H1 (cell line): ENCODE measurements at regions not wholly inside any gene's neighbourhood (a gene's known extent, or its start where the extent isn't known, plus 50 kb on each side); places are given as distances from the start of the nearest gene placed in this dataset.

ENCODE experiments used
- EGR1 ChIP-seq: IDR thresholded peaks from 2 replicates; pipeline ENCODE4 v1.6.1; 2011; ENCODE audit warnings: low read depth, low read length, borderline replicate concordance
- TF ChIP-seq, protein P1 (sequence below): fragments of 300-600 bp; sonication (generic); IDR thresholded peaks from 2 replicates; pipeline ENCODE4 v1.7.1; 2012; ENCODE audit warnings: low read length, moderate library complexity, mild to moderate bottlenecking, inconsistent platforms; ENCODE audit not compliant: insufficient replicate concordance
- TF ChIP-seq, protein P2 (sequence below): IDR thresholded peaks from 2 replicates; pipeline ENCODE4 v1.6.1; 2011; ENCODE audit warnings: low read length, improper control_type of control experiment

DNA sequence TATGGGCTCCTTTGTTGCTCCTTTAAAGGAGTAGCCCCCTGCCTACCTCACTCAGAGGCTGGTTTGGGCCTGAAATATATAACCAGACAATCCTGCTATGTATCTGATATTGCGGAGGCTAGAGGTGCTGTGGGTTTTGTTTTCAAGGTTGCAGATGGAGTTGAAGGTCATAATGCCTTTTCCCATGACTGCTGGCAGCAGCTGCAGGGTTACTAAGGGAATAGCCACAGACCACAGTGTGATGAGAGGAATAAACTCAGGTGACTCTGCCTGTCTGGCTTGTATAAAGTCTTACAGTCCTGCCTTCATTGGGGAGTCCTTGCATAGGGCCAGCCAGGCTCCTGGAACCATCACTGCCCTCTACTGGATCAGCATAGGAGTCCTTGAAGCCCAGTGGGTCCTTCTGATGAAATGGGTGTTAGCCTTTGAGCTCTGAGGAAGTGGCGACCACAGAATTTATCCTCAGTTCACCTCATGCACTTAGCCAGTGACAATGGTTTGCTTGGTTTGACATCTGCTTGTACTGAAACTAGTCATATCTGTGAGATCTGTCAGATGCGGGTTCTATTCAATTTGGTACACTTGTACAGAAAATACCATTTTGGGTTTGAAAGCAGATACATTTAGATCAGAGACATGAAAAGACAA is 174.4 kb upstream of the HMCN1 start (continued):
- TF ChIP-seq EGR1, result no peak
- TF ChIP-seq, protein P1, sequence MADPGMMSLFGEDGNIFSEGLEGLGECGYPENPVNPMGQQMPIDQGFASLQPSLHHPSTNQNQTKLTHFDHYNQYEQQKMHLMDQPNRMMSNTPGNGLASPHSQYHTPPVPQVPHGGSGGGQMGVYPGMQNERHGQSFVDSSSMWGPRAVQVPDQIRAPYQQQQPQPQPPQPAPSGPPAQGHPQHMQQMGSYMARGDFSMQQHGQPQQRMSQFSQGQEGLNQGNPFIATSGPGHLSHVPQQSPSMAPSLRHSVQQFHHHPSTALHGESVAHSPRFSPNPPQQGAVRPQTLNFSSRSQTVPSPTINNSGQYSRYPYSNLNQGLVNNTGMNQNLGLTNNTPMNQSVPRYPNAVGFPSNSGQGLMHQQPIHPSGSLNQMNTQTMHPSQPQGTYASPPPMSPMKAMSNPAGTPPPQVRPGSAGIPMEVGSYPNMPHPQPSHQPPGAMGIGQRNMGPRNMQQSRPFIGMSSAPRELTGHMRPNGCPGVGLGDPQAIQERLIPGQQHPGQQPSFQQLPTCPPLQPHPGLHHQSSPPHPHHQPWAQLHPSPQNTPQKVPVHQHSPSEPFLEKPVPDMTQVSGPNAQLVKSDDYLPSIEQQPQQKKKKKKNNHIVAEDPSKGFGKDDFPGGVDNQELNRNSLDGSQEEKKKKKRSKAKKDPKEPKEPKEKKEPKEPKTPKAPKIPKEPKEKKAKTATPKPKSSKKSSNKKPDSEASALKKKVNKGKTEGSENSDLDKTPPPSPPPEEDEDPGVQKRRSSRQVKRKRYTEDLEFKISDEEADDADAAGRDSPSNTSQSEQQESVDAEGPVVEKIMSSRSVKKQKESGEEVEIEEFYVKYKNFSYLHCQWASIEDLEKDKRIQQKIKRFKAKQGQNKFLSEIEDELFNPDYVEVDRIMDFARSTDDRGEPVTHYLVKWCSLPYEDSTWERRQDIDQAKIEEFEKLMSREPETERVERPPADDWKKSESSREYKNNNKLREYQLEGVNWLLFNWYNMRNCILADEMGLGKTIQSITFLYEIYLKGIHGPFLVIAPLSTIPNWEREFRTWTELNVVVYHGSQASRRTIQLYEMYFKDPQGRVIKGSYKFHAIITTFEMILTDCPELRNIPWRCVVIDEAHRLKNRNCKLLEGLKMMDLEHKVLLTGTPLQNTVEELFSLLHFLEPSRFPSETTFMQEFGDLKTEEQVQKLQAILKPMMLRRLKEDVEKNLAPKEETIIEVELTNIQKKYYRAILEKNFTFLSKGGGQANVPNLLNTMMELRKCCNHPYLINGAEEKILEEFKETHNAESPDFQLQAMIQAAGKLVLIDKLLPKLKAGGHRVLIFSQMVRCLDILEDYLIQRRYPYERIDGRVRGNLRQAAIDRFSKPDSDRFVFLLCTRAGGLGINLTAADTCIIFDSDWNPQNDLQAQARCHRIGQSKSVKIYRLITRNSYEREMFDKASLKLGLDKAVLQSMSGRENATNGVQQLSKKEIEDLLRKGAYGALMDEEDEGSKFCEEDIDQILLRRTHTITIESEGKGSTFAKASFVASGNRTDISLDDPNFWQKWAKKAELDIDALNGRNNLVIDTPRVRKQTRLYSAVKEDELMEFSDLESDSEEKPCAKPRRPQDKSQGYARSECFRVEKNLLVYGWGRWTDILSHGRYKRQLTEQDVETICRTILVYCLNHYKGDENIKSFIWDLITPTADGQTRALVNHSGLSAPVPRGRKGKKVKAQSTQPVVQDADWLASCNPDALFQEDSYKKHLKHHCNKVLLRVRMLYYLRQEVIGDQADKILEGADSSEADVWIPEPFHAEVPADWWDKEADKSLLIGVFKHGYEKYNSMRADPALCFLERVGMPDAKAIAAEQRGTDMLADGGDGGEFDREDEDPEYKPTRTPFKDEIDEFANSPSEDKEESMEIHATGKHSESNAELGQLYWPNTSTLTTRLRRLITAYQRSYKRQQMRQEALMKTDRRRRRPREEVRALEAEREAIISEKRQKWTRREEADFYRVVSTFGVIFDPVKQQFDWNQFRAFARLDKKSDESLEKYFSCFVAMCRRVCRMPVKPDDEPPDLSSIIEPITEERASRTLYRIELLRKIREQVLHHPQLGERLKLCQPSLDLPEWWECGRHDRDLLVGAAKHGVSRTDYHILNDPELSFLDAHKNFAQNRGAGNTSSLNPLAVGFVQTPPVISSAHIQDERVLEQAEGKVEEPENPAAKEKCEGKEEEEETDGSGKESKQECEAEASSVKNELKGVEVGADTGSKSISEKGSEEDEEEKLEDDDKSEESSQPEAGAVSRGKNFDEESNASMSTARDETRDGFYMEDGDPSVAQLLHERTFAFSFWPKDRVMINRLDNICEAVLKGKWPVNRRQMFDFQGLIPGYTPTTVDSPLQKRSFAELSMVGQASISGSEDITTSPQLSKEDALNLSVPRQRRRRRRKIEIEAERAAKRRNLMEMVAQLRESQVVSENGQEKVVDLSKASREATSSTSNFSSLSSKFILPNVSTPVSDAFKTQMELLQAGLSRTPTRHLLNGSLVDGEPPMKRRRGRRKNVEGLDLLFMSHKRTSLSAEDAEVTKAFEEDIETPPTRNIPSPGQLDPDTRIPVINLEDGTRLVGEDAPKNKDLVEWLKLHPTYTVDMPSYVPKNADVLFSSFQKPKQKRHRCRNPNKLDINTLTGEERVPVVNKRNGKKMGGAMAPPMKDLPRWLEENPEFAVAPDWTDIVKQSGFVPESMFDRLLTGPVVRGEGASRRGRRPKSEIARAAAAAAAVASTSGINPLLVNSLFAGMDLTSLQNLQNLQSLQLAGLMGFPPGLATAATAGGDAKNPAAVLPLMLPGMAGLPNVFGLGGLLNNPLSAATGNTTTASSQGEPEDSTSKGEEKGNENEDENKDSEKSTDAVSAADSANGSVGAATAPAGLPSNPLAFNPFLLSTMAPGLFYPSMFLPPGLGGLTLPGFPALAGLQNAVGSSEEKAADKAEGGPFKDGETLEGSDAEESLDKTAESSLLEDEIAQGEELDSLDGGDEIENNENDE, result no peak
- TF ChIP-seq, protein P2, sequence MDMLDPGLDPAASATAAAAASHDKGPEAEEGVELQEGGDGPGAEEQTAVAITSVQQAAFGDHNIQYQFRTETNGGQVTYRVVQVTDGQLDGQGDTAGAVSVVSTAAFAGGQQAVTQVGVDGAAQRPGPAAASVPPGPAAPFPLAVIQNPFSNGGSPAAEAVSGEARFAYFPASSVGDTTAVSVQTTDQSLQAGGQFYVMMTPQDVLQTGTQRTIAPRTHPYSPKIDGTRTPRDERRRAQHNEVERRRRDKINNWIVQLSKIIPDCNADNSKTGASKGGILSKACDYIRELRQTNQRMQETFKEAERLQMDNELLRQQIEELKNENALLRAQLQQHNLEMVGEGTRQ, result no peak
